PC-9 (cell line): ENCODE measurements at regions not wholly inside any gene's neighbourhood (a gene's known extent, or its start where the extent isn't known, plus 50 kb on each side); places are given as distances from the start of the nearest gene placed in this dataset.

ENCODE experiments used
- BruUV-seq: library from RNA; stranded (reverse); fragments of 400-500 nt; replicated peaks from 2 replicates; lab custom pipeline; 2021; lab: Mats Ljungman, UMichigan
- CTCF ChIA-PET: fragments of 300-600 bp; sonication (Branson Sonifier 250); formaldehyde crosslinking; loops from one replicate; lab custom pipeline; 2022; ENCODE audit warnings: antibody characterized with exemption; lab: Charles Lee
- POLR2A ChIA-PET: fragments of 300-600 bp; sonication (Branson Sonifier 250); formaldehyde crosslinking; loops from one replicate; lab custom pipeline; 2022; ENCODE audit warnings: antibody characterized with exemption; ENCODE audit not compliant: unreplicated experiment; lab: Charles Lee
- DNase-seq, 2 experiments: peaks; one replicate each; pipeline versions ENCODE4 v3.0.0 to v3.0.0-alpha.2; 2015 to 2022; ENCODE audit warnings: mixed read lengths in 1 of 2
- H2AFZ ChIP-seq: fragments of 200-600 bp; sonication (generic); 2 replicates; pipeline ENCODE4 v1.8.1; 2017; ENCODE audit warnings: antibody characterized with exemption
- H3F3A ChIP-seq: fragments of 200-600 bp; sonication (generic); 2 replicates; pipeline ENCODE4 v1.8.1; 2017; ENCODE audit warnings: antibody characterized with exemption, mild to moderate bottlenecking, low read depth; ENCODE audit not compliant: insufficient read depth
- H3K27ac ChIP-seq: fragments of 200-600 bp; sonication (generic); 2 replicates; pipeline ENCODE4 v1.6.1; 2016; ENCODE audit warnings: mixed run types
- H3K27me3 ChIP-seq: fragments of 200-600 bp; sonication (generic); 2 replicates; pipeline ENCODE4 v1.6.1; 2016; ENCODE audit warnings: low read depth, mixed run types; ENCODE audit not compliant: insufficient read depth
- H3K36me3 ChIP-seq: fragments of 200-600 bp; sonication (generic); 2 replicates; pipeline ENCODE4 v1.6.1; 2016; ENCODE audit warnings: low read depth, mixed run types
- H3K4me1 ChIP-seq: fragments of 200-600 bp; sonication (generic); replicated peaks from 2 replicates; pipeline ENCODE4 v1.6.1; 2016; ENCODE audit warnings: mixed run types; ENCODE audit not compliant: insufficient read depth
- H3K4me2 ChIP-seq: fragments of 200-600 bp; sonication (generic); 2 replicates; pipeline ENCODE4 v1.6.1; 2017; ENCODE audit warnings: mixed run types
- H3K4me3 ChIP-seq: fragments of 200-600 bp; sonication (generic); 2 replicates; pipeline ENCODE4 v1.6.1; 2016; ENCODE audit warnings: mixed run types
- H3K79me2 ChIP-seq: fragments of 200-600 bp; sonication (generic); 2 replicates; pipeline ENCODE4 v1.6.1; 2017; ENCODE audit warnings: low read depth, mixed run types
- H3K9me2 ChIP-seq: fragments of 200-600 bp; sonication (generic); 2 replicates; pipeline ENCODE4 v1.8.1; 2017; ENCODE audit warnings: mild to moderate bottlenecking; ENCODE audit not compliant: insufficient read depth
- H3K9me3 ChIP-seq: fragments of 200-600 bp; sonication (generic); 2 replicates; pipeline ENCODE4 v1.8.1; 2016; ENCODE audit warnings: low read depth; ENCODE audit not compliant: insufficient read depth
- H4K20me1 ChIP-seq: fragments of 200-600 bp; sonication (generic); 2 replicates; pipeline ENCODE4 v1.8.1; 2017; ENCODE audit not compliant: insufficient read depth
- CTCF ChIP-seq: fragments of 200-600 bp; sonication (generic); conservative IDR thresholded peaks from 2 replicates; pipeline ENCODE4 v1.6.1; 2017; ENCODE audit warnings: mixed run types, antibody characterized with exemption, mild to moderate bottlenecking, moderate library complexity
- EZH2 ChIP-seq: fragments of 200-600 bp; sonication (generic); IDR thresholded peaks from 2 replicates; pipeline ENCODE4 v1.8.0; 2017; ENCODE audit warnings: antibody characterized with exemption, low read depth
- intact Hi-C: fragments of 100-400 bp; cut with micrococcal nuclease; formaldehyde crosslinking; loops from one replicate; pipeline ENCODE4 v1.10.0; 2022; ENCODE audit not compliant: unreplicated experiment

- no peak for TF ChIP-seq CTCF
- no peak for TF ChIP-seq EZH2
- H3K9me2 ChIP-seq, result no peaks in the 10 kb centered on the region
- no peak for DNase-seq
- no peak overlapping the region for H2AFZ ChIP-seq
- no peaks in the 10 kb centered on the region for H3K36me3 ChIP-seq
- CTCF ChIA-PET, result no interaction called here
- intact Hi-C loops, result no loop called here
- no peaks in the 10 kb centered on the region for H3K79me2 ChIP-seq
- BruUV-seq, result no TSS peak
- no peaks in the 10 kb centered on the region for H3K4me1 ChIP-seq
- no peak overlapping the region for H3K27ac ChIP-seq
- POLR2A ChIA-PET, result no interaction called here
- no peaks in the 10 kb centered on the region for H3F3A ChIP-seq
- no peaks in the 10 kb centered on the region for H4K20me1 ChIP-seq
- no peak overlapping the region for H3K4me3 ChIP-seq
- H3K27me3 ChIP-seq, result peaks cover 9% of the 10 kb centered on the region; the same call in 1 of the 2 replicates
- no peak overlapping the region for H3K4me2 ChIP-seq
- H3K9me3 ChIP-seq, result no peaks in the 10 kb centered on the region
Measured at GRCh38 chr15:61633951-61634350, 404.8 kb upstream of the RORA start.

- Histone ChIP-seq H3K79me2 (no peaks in the 10 kb centered on the region), H3K4me2 (no peak overlapping the region), H3K27me3 (peaks cover 17% of the 10 kb centered on the region; the same call in 1 of the 2 replicates), H4K20me1 (no peaks in the 10 kb centered on the region), H3K4me3 (no peak overlapping the region), H3K4me1 (no peaks in the 10 kb centered on the region), H3K27ac (no peak overlapping the region), H3K36me3 (no peaks in the 10 kb centered on the region), H3K9me3 (no peaks in the 10 kb centered on the region), H3F3A (no peaks in the 10 kb centered on the region), H3K9me2 (no peaks in the 10 kb centered on the region), H2AFZ (no peak overlapping the region)
- intact Hi-C loops, result no loop called here
- no peak for DNase-seq
- TF ChIP-seq CTCF, result no peak
- no peak for TF ChIP-seq EZH2
- ChIA-PET POLR2A (no interaction called here), CTCF (no interaction called here)
- no TSS peak for BruUV-seq
Measured at GRCh38 chr15:61629269-61629668, 400.2 kb upstream of the RORA start.

GRCh38 chr15:61624950-61625349, 395.8 kb upstream of the RORA start:
- BruUV-seq, result no TSS peak
- CTCF ChIA-PET, result no interaction called here
- Histone ChIP-seq H3K27ac (no peak overlapping the region), H3K36me3 (no peaks in the 10 kb centered on the region), H3K4me2 (no peak overlapping the region), H2AFZ (no peak overlapping the region), H3K4me1 (no peaks in the 10 kb centered on the region), H3K9me3 (no peaks in the 10 kb centered on the region), H3K9me2 (no peaks in the 10 kb centered on the region), H3K4me3 (no peak overlapping the region), H3K27me3 (peaks cover 27% of the 10 kb centered on the region), H3K79me2 (no peaks in the 10 kb centered on the region), H4K20me1 (no peaks in the 10 kb centered on the region), H3F3A (no peaks in the 10 kb centered on the region)
- TF ChIP-seq CTCF (no peak), EZH2 (no peak)
- no peak for DNase-seq
- intact Hi-C loops, result loop anchor here (5.0 kb wide), 1 partner anchor 1038 kb away; no protein-coding TSS in a partner anchor
- POLR2A ChIA-PET, result no interaction called here
